HG03520 (cell line): ENCODE measurements at regions not wholly inside any gene's neighbourhood (a gene's known extent, or its start where the extent isn't known, plus 50 kb on each side); places are given as distances from the start of the nearest gene placed in this dataset.

Source experiments
- ATAC-seq: cut with Tn5 transposase; IDR thresholded peaks from one replicate; pipeline ENCODE4 v1.9.1; 2021; ENCODE audit warnings: mild to moderate bottlenecking, moderate library complexity; ENCODE audit not compliant: unreplicated experiment

DNA sequence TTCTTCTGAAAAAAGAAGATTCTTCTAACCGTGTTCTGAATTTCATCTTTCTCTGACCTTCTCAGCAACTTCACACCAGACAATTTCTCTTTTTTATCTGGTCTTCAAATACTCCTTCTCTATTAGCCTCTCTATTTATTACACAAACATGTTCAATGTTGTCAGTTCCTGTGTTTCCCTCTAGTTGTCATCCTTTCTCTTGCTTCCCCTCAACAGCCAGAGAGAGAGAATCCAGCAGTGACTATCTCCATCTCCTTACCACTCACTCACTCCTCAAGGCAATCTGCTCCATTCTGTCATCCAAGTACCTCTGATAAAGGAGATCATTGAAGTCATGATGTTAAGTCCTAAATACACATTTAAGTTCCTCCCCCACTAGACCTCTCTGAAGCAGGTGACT lies 491.9 kb upstream of the CHAC2 start:
- no peak for ATAC-seq

DNA sequence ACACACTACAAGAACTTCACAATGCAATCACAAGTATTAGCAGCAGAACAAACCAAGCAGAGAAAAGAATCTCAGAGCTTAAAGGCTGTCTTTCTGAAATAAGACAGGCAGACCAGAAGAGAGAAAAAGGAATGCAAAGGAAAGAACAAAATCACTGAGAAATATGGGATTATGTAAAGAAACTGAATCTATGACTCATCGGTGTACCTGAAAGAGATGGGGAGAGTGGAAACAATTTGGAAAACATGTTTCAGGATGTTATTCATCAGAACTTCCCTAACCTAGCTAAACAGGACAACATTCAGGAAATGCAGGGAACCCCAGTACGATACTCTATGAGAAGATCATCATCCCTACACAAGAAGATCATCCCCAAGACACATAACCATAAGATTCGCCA lies 499.0 kb upstream of the CHAC2 start:
- ATAC-seq, result no peak

DNA sequence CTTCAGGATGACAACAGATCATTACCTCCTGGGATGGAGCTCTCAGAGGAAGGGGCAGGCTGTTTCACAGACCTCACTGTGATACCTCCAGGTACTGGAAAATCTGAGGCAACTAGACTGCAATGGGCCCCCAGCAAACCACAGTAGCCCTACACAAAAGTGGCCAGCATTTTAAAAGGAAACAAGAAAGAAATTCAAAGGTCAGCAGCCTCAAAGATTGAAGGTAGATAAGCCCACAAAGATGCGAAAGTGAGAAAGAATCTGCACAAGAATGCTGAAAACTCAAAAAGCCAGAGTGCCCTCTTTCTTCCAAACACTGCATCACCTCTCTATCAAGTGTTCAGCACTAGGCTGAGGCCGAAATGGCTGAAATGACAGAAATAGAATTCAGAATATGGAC lies 499.5 kb upstream of the CHAC2 start:
- ATAC-seq, result no peak

DNA sequence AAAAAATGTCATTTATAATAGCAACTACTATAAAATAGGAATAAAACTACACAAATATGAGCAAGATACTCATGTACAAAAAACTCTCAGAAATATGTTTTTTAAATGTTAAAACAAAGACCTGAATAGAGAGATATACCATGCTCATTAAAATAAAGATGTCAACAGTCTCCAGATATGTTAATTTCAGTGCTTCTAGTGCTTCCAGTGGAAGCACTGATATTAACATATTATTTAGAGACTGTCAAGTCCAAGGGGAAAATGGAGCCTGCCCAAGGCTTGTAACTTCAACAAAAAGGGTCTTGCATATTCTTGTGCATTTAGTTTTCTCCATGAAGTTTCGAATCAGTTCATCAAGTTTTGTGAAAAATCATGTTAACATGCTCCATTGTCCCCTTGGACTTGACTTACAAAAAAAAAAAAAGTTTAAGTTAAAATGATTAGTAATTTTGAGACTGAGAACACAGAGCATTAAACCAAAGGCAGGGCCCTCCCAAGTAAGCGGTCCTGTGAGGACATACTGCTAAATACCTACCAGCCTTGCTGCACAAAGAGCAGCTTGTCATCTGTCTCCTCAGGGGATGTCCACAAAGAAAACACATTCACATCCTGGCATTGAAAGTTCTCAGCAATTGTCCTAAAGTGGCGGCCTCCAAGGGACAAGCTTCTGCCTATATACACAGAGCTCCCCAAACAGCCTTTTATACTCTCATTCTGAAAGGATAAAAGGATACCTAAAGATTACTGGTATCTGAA lies 501.9 kb upstream of the CHAC2 start:
- ATAC-seq, result no peak

DNA sequence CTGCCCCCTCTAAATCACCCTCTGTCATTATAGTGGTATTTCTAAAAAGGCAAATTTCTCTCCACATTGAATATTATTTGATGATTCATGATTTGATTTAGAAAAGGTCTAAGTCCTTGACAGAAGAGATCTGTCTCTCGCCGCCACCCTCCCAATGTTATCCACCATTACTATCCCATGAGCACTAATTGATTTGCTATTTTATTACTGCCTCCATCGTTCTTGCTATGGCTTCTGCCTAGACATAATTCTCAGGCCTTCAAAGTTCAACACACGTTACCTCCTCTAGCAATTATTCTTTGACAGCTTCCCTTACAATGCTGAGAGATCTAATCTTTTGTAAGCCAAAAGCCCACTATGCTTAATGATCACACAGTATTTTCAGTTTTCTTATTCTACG lies 507.0 kb upstream of the CHAC2 start:
- no peak for ATAC-seq

DNA sequence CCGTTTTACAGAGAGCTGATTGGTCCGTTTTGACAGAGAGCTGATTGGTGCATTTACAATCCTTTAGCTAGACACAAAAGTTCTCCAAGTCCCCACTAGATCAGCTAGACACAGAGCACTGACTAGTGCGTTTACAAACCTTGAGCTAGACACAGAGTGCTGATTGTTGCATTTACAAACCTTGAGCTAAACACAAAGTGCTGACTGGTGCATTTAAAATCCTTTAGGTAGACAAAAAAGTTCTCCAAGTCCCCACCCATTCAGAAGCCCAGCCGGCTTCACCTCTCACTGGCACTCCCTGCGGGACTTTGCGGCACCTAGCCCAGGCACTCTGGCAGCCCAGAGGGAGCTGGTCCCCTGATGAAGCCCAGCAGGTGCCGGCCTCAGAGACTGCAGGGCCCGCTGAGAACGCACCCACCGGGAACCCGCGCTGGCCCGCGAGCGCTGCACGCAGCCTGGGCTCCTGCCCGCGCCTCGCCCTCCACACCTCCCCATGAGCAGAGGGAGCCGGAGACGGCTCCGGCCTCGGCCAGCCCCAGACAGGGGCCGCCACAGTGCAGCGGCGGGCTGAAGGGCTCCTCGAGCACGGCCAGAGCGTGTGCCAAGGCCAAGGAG lies 508.1 kb upstream of the CHAC2 start:
- ATAC-seq, result no peak

DNA sequence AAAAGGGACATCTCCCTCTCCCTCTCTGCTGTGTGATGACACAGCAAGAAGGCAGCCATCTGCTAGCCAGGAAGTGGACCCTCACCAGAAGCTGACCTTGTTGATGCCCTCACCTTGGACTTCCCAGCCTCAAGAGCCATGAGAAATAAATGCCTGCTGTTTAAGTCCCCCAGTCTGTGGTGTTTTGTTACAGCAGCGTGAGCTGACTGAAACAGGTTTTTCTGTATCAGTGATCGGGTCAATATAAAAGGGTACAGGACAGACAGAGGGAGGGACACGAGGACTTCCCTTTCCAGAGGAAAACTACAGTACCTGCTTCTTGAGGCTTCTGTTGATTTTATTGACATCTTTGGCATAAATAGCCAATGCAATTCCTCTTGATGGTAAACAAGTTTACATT lies 510.3 kb upstream of the CHAC2 start:
- no peak for ATAC-seq

DNA sequence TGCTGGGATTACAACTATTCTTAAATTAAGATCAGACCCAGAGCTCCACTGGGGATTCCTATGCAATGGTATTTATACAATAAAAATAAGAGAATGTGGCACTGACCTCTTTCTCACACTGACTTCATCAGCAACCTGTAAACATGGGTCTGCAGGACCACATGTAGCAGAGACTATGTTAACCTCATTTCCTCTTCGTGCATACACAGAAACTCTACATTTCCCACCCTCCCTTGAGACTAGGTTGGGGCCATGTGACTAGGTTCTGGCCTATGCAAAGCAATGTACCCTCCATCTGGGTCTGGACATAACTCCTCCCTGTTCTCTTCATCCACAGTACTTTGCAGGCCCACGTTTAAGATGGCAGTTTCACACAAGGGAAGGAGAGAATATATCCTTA lies 514.4 kb upstream of the CHAC2 start:
- no peak for ATAC-seq

DNA sequence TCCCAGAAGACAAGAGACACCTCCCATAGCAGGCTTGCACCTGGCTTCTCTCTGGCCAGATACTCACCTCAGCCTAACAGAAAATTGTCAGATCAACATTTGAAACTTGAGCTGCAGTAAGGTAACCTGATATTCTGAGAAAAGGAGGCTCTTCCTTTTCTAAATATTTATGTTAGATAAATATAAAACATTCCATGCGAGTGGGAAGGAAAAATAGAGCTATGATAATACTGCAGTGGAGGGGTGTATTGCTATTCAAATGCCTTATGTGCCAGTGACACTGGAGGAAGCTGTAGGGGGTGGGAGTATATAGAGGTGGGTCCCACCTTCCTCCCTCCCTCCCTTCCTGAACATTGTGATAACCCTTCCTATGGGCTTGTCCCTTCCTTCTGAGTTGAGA lies 515.5 kb upstream of the CHAC2 start:
- no peak for ATAC-seq

DNA sequence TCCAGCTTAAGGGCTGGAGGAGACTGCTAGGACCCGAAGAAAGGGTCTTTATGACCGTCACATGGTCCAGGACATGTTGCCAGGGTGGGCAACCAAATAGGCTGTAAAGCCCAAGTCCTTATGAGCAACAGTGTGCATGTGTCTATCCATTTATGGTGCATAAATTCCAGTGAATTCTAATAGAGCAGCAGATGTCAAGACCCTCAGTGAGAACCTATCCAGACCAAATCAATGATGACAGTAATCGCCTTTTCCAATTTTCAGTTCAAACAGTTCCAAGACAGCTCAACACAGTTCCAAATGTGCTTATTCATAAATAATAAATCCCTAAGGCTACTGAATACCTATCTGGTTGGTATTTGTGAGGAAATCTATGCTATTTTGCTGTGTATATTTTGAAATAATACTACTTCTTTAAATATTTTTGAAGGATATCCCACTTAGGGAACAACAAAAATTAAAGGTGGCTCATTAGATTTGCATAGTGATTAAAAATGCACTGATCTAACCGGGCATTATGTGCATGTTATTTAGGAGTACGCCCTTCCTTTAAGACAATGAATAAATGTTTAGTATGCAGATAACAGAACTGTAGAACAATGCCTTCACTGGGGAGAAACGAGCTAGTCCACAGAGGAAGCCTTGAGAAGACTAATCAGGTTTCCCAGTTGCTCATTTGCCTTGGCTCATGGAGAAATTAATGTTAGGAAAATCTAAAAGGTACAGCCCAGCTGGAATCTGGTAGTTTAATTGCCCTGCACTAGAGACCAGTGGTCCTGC lies 519.5 kb upstream of the CHAC2 start:
- no peak for ATAC-seq

DNA sequence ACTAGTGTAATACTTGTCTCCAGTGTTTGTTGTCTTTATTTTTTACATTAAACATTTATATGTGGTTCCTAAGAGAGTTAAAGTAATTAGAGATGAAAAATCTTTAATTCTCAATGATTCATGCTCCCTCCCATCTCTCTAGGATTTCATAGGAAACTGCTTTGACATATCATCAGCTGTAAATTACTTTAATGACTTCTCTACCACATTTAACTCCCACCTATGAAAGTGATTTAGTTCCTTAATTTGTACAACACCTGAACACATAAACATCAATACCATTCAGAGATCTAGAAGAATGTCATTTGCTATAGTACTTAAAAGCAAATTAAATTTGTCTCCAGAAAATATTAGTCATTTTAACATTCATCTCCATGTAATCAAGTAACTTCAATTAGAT lies 524.2 kb upstream of the CHAC2 start:
- ATAC-seq, result no peak

DNA sequence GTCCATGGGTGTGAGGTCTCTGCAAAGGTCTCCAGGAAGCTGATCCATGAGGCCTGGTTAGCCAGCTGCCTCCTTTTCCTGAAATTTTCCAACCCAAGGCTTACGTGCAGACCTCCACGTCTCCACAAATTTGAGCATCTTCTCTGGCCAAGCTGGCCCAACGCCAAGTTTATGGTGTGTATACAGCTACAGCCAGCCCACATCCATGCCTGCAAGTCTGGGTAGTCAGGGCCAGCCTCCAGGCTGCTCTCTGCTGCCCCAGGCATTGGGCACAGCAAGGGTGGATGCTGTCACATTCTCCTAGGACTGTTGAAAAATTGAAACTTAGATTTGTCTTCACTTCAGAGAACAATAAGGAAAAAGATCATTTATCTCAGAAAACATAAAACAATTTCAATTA lies 525.5 kb upstream of the CHAC2 start:
- ATAC-seq, result no peak

DNA sequence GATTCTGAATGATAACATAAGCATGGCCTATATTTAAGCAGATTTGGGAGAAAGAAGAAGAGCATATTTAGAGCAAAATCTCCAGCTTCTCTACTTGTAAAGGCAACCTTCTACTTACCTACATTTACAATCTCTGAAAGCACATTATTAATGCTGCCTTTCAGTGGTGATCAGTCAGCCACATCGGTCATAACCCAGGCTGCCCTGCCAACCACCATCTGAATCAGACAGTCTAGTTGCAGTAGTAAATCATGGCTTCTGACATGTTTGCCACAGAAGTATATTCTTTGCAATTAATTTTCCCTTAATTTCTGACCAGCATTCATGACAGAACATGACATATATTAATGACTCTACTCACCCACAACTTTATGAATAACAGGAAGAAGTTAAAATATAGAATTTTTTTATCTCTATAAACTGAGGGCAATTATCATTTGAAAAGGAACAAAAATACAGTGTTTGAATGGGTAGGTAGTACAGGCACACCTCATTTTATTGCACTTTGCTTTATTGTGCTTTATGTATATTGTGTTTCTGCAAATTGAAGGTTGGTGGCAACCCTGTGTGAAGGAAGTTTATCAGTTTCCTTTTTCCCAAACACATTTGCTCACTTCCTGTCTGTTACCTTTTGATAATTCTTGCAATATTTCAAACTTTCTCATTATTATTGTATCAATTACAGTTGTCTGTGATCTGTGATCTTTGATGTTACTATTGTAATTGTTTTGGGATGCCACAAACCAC lies 531.6 kb upstream of the CHAC2 start:
- no peak for ATAC-seq

DNA sequence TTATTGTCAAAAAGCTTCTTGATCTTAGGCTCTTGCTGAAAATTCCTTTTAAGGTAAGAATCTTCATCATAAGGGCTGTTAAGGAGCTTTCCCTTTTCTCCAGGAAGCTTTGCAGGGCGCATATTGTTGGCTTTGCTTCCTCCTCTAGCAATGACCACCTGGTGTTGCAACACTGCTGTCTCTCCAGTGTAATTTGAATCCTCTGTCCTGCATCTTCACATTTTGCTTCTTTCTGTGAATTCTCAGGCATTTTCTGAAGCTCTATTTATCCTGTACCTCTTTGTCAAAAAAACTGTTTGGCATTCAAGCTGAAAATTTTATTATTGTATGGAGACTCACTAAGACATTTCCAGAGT lies 533.1 kb upstream of the CHAC2 start:
- no peak for ATAC-seq

DNA sequence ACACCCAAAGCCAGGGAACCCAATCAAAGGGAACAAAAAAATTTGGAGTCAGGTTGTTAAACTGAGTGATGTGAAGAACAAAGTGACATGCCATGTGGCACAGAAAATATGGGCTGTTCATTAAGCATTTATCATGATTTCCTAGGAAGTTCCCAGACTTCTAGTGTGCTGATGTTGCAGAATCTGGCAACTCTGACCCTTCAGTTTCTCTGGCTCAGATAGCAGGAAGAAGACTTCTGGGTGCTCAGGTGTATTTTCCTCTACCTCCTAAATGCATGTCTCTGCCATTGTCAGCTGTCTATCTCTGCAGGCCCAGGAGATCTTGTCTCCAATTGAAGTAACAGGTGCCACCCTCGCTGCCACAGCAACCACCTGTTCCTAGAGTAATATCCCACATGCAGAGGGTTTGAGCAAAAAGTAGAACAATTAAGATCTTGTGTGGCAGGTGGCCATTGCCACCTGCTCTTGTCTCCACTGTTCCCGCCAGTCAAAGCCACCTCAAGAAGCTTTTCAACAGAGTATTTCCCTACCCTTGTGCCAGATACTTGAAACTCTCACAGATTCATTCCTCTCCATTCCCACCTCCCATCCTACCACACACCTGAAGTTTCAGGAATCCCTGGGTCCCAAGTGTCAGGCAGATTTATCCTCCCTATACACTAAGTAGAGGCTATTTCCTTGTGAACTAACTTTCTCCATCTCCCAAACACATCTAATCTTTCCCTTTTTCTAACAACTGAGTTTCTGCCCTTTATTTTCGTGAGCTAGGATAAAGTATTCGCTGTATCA lies 533.7 kb upstream of the CHAC2 start:
- ATAC-seq, result no peak

DNA sequence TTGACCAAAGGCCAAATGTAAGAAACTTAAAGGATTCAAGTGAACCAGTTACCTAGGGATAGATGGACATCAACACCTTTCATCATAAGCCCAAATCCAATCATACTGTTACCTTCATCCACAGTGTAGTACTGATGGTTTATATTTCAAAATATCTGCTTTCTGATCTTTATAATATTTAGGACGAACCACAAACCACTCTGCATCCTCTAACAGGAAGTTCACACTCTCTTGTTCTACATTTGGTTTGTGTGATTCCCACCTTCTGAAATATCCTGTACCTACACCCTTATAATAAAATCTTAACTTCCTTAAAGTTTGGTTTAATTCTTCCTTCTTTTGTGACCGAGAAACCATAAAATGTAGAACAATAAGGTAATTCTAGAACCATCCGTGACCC lies 535.7 kb upstream of the CHAC2 start:
- ATAC-seq, result no peak

DNA sequence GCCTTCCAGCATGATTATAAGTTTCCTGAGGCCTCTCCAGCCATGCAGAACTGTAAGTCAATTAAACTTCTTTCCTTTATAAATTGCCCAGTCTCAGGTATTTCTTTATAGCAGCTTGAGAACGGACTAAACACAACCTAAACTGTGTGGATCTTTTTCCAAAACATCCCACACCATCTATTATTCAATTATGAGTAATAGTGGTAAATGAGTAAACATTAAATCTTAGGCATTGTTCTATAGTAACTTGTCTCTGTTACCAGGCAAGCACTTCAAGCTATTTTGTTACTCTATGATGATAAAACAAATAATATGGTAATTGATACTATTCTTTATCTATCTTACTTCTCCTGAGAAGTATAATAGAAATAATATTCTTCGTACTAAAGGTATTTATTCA lies 536.9 kb upstream of the CHAC2 start:
- ATAC-seq, result no peak

DNA sequence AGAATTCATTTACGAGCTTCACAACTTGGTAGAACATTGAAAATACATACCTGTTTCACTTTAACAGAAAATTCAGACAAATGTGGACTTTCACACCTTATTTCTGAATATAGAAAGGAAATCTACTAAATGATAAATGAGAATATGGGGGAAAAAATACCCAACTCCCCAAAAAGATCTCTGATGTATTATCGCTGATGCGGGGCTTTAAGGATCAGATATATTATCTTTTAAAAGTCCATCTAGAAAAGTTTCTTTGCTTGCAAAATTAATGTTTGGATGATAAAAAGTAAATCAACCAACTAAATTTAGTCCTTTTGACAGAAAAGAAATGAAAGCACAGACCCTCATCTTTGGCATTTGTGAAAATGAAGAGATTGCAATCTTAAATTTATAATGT lies 540.1 kb upstream of the CHAC2 start:
- ATAC-seq, result no peak

DNA sequence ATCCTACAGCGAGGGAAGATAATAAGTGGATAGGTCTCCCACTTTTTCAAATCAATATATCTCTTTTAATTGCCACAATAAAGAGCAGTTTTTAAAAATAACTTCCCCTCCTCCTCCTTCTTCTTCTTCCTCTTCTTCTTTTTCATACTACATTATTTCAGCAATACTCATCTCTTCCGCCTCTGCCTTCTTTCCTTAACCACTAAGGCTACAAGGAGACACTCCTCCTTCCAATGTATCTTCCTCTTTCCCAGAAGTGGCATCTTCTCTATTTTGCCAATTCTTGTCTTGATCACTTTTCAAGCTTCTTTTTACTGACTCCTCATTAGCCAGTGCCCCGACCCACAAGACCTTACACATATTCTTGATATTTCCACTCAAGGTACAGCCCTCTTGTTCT lies 546.6 kb upstream of the CHAC2 start:
- ATAC-seq, result no peak

DNA sequence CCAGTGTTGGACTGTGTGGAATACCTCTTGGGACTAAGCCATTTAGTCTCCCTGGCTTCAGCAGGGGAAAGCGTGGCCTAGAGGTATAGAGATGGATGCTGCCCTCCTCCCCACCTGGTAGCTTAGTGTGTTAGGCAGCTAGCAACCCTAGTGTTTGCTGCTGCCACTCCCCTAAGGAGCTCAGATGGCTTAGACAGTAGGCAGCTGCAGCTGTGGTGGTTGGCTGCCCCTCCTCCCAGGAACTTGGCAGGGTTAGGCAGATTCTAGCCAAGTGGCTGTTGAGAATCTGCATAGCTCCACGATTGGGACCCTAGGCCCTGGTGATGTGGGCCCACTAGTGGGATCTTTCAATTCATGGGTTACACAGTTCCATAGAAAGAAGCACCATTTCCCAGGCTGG lies 550.4 kb upstream of the CHAC2 start:
- no peak for ATAC-seq

DNA sequence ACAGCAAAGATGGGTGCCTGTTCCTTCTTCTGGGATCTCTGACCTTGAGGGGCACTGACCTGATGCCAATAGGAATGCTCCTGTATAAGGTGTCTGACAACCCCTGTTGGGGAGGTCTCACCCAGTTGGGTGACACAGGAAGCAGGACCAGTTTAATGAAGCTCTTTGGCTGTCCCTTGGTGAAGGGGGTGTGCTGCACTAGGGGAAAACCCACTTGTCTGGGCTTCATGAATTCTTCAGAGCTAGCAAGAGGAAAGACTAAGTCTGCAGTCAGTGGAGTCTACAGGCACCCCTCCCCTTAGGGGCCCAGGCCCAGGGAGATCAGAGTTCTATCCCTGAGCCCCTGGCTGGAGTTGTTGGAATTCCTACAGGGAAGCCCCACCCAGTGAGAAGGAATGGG lies 550.8 kb upstream of the CHAC2 start:
- no peak for ATAC-seq
